GM12873 (cell line): ENCODE measurements at regions not wholly inside any gene's neighbourhood (a gene's known extent, or its start where the extent isn't known, plus 50 kb on each side); places are given as distances from the start of the nearest gene placed in this dataset.

Experiments
- CTCF ChIP-seq: IDR thresholded peaks from 2 replicates; pipeline ENCODE4 v1.5.1; 2012; ENCODE audit warnings: low read depth, mild to moderate bottlenecking, moderate library complexity, low read length, control low read depth; ENCODE audit not compliant: insufficient read depth; ENCODE audit errors: missing control alignments

- no peak for TF ChIP-seq CTCF
Observed at GRCh38 chr9:97243606-97244005, 63.9 kb upstream of the CCDC180 start.

GRCh38 chr9:97237951-97238889 lies 69.2 kb upstream of the CCDC180 start:
- TF ChIP-seq CTCF, result no peak

- no peak for TF ChIP-seq CTCF
Observed at GRCh38 chr9:97237311-97237786, 70.1 kb upstream of the CCDC180 start.

GRCh38 chr9:97220894-97221477 lies 86.5 kb upstream of the CCDC180 start:
- no peak for TF ChIP-seq CTCF

- no peak for TF ChIP-seq CTCF
Observed at GRCh38 chr9:97188545-97188944, 118.9 kb upstream of the CCDC180 start.

- no peak for TF ChIP-seq CTCF
Observed at GRCh38 chr9:97186493-97186892, 121.0 kb upstream of the CCDC180 start.

- no peak for TF ChIP-seq CTCF
Observed at GRCh38 chr9:97179616-97180015, 127.8 kb upstream of the CCDC180 start.
